ENCODE measurements at regions not wholly inside any gene's neighbourhood (a gene's known extent, or its start where the extent isn't known, plus 50 kb on each side); places are given as distances from the start of the nearest gene placed in this dataset.

- DNase-seq (ENCODE audit: low read depth) = no peak
Measured at GRCh38 chr1:209328196-209328595, 255.3 kb upstream of the CAMK1G start.

- peak; percentile 48 for DNase-seq (ENCODE audit: low read depth)
Measured at GRCh38 chr1:209335178-209335577, 248.3 kb upstream of the CAMK1G start.

- DNase-seq (ENCODE audit: low read depth) = no peak
Measured at GRCh38 chr1:209341146-209341545, 242.4 kb upstream of the CAMK1G start.

- DNase-seq (ENCODE audit: low read depth) = no peak
Measured at GRCh38 chr1:209341673-209342420, 241.7 kb upstream of the CAMK1G start.

GRCh38 chr1:209342441-209343175, 240.9 kb upstream of the CAMK1G start:
- no peak for DNase-seq (ENCODE audit: low read depth)

GRCh38 chr1:209343511-209343910, 240.0 kb upstream of the CAMK1G start:
- DNase-seq (ENCODE audit: low read depth) = no peak

- no peak for DNase-seq (ENCODE audit: low read depth)
Measured at GRCh38 chr1:209344156-209344555, 239.4 kb upstream of the CAMK1G start.

GRCh38 chr1:209349363-209350308, 233.9 kb upstream of the CAMK1G start:
- DNase-seq (ENCODE audit: low read depth) = peak; percentile 51

GRCh38 chr1:209353053-209353452, 230.5 kb upstream of the CAMK1G start:
- DNase-seq (ENCODE audit: low read depth) = no peak

- peak; percentile 87 for DNase-seq (ENCODE audit: low read depth)
Measured at GRCh38 chr1:209354111-209354839, 229.2 kb upstream of the CAMK1G start.

GRCh38 chr1:209354840-209355165, 228.7 kb upstream of the CAMK1G start:
- DNase-seq (ENCODE audit: low read depth) = no peak

GRCh38 chr1:209355415-209355814, 228.1 kb upstream of the CAMK1G start:
- no peak for DNase-seq (ENCODE audit: low read depth)

GRCh38 chr1:209356976-209357377, 226.5 kb upstream of the CAMK1G start:
- DNase-seq (ENCODE audit: low read depth) = peak; percentile 37

- no peak for DNase-seq (ENCODE audit: low read depth)
Measured at GRCh38 chr1:209363112-209363511, 220.4 kb upstream of the CAMK1G start.

GRCh38 chr1:209364716-209365115, 218.8 kb upstream of the CAMK1G start:
- DNase-seq (ENCODE audit: low read depth) = no peak

- DNase-seq (ENCODE audit: low read depth) = peak; percentile 77
Measured at GRCh38 chr1:209367061-209367772, 216.3 kb upstream of the CAMK1G start.

GRCh38 chr1:209368864-209369598, 214.5 kb upstream of the CAMK1G start:
- DNase-seq (ENCODE audit: low read depth) = peak; percentile 94

- no peak for DNase-seq (ENCODE audit: low read depth)
Measured at GRCh38 chr1:209370241-209370995, 213.1 kb upstream of the CAMK1G start.

GRCh38 chr1:209375097-209375496, 208.4 kb upstream of the CAMK1G start:
- DNase-seq (ENCODE audit: low read depth) = no peak

Data from EH (cell line).